RWPE2 (cell line): ENCODE measurements at regions not wholly inside any gene's neighbourhood (a gene's known extent, or its start where the extent isn't known, plus 50 kb on each side); places are given as distances from the start of the nearest gene placed in this dataset.

Experiments used
- ATAC-seq: fragments of 200-7000 bp; cut with Tn5 transposase; 3 replicates; pipeline ENCODE4 v1.9.1; 2021; ENCODE audit warnings: low read depth
- DNase-seq: peaks from one replicate; pipeline ENCODE4 v3.0.0-alpha.2; 2020; ENCODE audit warnings: low spot score
- H3K27ac ChIP-seq: fragments of 450-650 bp; 2 replicates; pipeline ENCODE4 v1.5.1; 2017; ENCODE audit warnings: mild to moderate bottlenecking; ENCODE audit not compliant: poor library complexity, severe bottlenecking
- H3K27me3 ChIP-seq: fragments of 250-450 bp; sonication (Bioruptor Pico); 2 replicates; pipeline ENCODE4 v1.5.1; 2021; ENCODE audit warnings: mild to moderate bottlenecking, moderate library complexity; ENCODE audit not compliant: insufficient read depth, poor library complexity, severe bottlenecking
- H3K36me3 ChIP-seq: fragments of 250-450 bp; sonication (Bioruptor Pico); 2 replicates; pipeline ENCODE4 v1.5.1; 2020; ENCODE audit warnings: low read depth, mild to moderate bottlenecking, moderate library complexity
- H3K4me1 ChIP-seq: fragments of 250-450 bp; sonication (Bioruptor Pico); 2 replicates; pipeline ENCODE4 v1.5.1; 2021; ENCODE audit warnings: mild to moderate bottlenecking, moderate library complexity; ENCODE audit not compliant: insufficient read depth, poor library complexity, severe bottlenecking
- H3K4me3 ChIP-seq: fragments of 250-450 bp; sonication (Bioruptor Pico); 2 replicates; pipeline ENCODE4 v1.5.1; 2021; ENCODE audit warnings: mild to moderate bottlenecking, moderate library complexity; ENCODE audit not compliant: severe bottlenecking
- H3K9me3 ChIP-seq: fragments of 250-450 bp; sonication (Bioruptor Pico); 2 replicates; pipeline ENCODE4 v1.5.1; 2021; ENCODE audit warnings: mild to moderate bottlenecking, moderate library complexity; ENCODE audit not compliant: severe bottlenecking
- TF ChIP-seq, protein P1 (sequence below): fragments of 450-650 bp; IDR thresholded peaks from one replicate; pipeline ENCODE4 v1.5.1; 2017; ENCODE audit warnings: mild to moderate bottlenecking, moderate library complexity; ENCODE audit not compliant: poor library complexity, severe bottlenecking

- Histone ChIP-seq H3K4me1 (peaks cover 17% of the 10 kb centered on the region), H3K27ac (peak overlapping the region; percentile 60)
- TF ChIP-seq, protein P1, sequence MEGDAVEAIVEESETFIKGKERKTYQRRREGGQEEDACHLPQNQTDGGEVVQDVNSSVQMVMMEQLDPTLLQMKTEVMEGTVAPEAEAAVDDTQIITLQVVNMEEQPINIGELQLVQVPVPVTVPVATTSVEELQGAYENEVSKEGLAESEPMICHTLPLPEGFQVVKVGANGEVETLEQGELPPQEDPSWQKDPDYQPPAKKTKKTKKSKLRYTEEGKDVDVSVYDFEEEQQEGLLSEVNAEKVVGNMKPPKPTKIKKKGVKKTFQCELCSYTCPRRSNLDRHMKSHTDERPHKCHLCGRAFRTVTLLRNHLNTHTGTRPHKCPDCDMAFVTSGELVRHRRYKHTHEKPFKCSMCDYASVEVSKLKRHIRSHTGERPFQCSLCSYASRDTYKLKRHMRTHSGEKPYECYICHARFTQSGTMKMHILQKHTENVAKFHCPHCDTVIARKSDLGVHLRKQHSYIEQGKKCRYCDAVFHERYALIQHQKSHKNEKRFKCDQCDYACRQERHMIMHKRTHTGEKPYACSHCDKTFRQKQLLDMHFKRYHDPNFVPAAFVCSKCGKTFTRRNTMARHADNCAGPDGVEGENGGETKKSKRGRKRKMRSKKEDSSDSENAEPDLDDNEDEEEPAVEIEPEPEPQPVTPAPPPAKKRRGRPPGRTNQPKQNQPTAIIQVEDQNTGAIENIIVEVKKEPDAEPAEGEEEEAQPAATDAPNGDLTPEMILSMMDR = no peak
Observed at GRCh38 chr3:79872483-79872882, 104.7 kb upstream of the ROBO1 start.

DNA sequence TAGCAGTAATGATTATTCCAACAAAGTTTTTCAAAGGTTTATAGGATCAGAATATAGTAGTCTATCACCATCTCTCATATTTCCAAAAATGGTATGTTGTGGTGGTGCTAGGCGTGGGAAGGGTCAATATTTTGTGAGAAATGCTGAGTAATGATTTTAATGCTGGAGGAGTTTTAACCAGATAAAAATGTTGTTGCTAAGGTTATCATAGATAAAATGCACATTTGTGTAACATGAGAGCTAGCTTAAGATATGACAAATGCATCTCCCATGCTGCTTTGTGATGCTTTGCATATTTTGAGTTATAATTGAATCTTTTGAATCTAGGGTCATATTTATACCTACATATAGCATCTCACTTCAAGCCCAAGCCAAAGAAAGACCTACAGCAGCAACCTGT, 103.9 kb upstream of the ROBO1 start:
- no peak for DNase-seq
- peak overlapping the region; percentile 60 for H3K27ac ChIP-seq
- no peaks in the 10 kb centered on the region for H3K27me3 ChIP-seq
- H3K4me3 ChIP-seq = no peak overlapping the region
- TF ChIP-seq, protein P1 = no peak
- no peaks in the 10 kb centered on the region for H3K36me3 ChIP-seq
- peaks cover 17% of the 10 kb centered on the region for H3K4me1 ChIP-seq
- no peaks in the 10 kb centered on the region for H3K9me3 ChIP-seq
- ATAC-seq = no peak

More at GRCh38 chr3:79872483-79872882, 104.7 kb upstream of the ROBO1 start:
- H3K4me3 ChIP-seq = no peak overlapping the region
- no peak for DNase-seq
- H3K27me3 ChIP-seq = no peaks in the 10 kb centered on the region
- peak; percentile 98 for ATAC-seq
- no peaks in the 10 kb centered on the region for H3K36me3 ChIP-seq
- H3K9me3 ChIP-seq = no peaks in the 10 kb centered on the region

DNA sequence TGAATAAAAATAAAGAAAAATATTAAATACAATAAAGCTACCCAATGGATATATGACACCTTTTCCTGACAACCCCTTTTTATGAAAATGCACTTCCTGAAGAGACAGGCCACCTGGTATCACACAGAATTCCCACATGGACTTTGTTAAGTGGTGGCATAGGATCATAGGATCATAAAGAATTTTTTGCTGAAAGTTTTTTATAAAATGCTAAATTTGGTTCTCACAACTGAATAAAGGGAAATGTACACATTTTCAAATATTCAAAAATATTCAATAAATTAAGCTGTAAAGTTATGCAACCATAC, 102.5 kb upstream of the ROBO1 start:
- peaks cover 17% of the 10 kb centered on the region for H3K4me1 ChIP-seq
- no peak overlapping the region for H3K27ac ChIP-seq
- no peaks in the 10 kb centered on the region for H3K27me3 ChIP-seq
- no peak for ATAC-seq
- no peak overlapping the region for H3K4me3 ChIP-seq
- no peak for DNase-seq
- H3K36me3 ChIP-seq = no peaks in the 10 kb centered on the region
- TF ChIP-seq, protein P1 = no peak
- no peaks in the 10 kb centered on the region for H3K9me3 ChIP-seq

- Histone ChIP-seq H3K4me1 (peaks cover 17% of the 10 kb centered on the region), H3K27me3 (no peaks in the 10 kb centered on the region), H3K4me3 (no peak overlapping the region), H3K27ac (no peak overlapping the region), H3K9me3 (no peaks in the 10 kb centered on the region), H3K36me3 (no peaks in the 10 kb centered on the region)
- ATAC-seq (no peak), DNase-seq (no peak)
- TF ChIP-seq, protein P1 = no peak
Observed at GRCh38 chr3:79869461-79870312, 101.9 kb upstream of the ROBO1 start.

- ATAC-seq (no peak), DNase-seq (no peak)
- TF ChIP-seq, protein P1 = no peak
- Histone ChIP-seq H3K9me3 (no peaks in the 10 kb centered on the region), H3K4me3 (no peak overlapping the region), H3K27ac (no peak overlapping the region), H3K27me3 (no peaks in the 10 kb centered on the region), H3K36me3 (no peaks in the 10 kb centered on the region), H3K4me1 (no peaks in the 10 kb centered on the region)
Observed at GRCh38 chr3:79866162-79866561, 98.4 kb upstream of the ROBO1 start.
